ENCODE measurements at regions not wholly inside any gene's neighbourhood (a gene's known extent, or its start where the extent isn't known, plus 50 kb on each side); places are given as distances from the start of the nearest gene placed in this dataset.

DNA sequence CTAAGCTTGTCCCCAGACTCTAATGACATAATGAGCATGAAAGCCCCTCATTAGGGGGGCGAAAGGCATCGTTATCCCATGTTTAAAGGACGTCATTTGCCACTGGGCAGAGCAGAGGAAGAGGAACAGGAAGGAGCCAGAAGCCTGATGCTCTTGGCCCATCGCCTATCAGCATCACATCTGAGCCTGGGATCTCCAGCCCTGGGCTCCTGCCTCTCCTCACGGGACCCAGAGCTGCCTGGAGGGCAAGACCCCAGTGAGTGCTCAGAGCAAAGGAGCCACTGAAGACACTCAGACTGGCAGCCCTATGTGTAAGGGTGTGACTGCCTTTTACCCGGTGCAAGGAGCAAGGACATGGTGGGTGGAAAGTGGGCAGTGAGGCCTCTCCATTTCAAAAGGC is 115.0 kb upstream of the ZNF507 start:
- no peak for DNase-seq

DNA sequence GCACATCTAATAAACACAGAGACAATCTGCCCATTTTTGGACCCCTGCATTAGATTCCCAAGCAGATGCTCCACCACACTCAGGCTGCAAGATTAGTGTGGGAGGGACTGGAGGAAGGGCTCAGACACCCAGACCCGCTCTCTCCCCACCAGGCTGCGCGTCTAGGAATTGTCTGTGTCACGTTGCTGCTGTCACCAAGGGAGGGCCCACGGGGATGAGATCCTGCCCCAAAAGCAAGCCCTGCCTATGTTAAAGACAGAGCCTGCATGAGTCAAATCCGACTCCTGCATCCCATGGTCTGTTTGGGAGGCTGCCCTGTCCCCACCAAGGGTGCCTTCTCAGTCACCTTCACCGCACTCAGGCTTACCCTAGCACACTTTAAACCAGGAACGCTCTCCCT is 114.4 kb upstream of the ZNF507 start:
- DNase-seq = no peak

DNA sequence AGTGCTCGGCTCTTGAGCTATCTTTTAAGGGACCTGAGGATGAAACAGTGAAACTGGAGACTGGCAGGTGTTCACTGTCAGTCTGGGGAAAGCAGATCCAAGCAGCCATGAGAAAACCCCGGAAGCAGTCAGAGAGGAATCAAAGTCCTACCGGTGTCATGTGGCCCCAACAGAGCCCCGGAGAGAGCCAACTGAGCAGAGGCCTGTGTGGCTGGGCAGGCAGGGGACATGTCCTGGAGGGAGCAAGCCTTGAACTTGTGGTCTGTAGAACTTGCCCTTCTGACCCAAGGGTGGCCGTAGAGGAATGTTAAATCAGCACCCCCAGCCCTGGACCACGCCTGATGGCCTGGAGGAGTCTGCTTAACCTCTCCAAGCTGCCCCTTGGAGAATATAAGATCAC is 113.7 kb upstream of the ZNF507 start:
- no peak for DNase-seq

DNA sequence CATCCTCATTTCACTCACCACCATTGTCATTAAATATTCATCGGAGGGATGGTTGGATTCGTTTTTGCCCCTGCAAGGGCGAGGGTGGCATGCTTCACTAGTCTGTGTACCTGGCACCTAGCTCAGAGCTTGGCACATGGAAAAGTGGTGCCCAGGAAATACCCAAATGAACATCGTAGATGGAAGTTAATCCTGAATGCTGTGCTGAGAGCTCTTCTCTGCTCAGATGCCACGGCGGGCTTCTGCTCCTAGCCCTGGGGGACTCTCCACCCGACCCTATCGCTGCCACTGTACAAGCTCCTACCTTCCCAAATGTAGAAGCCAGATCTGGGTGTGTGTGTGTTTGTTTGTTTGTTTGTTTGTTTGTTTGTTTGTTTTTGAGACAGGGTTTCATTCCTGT is 113.0 kb upstream of the ZNF507 start:
- no peak for DNase-seq

DNA sequence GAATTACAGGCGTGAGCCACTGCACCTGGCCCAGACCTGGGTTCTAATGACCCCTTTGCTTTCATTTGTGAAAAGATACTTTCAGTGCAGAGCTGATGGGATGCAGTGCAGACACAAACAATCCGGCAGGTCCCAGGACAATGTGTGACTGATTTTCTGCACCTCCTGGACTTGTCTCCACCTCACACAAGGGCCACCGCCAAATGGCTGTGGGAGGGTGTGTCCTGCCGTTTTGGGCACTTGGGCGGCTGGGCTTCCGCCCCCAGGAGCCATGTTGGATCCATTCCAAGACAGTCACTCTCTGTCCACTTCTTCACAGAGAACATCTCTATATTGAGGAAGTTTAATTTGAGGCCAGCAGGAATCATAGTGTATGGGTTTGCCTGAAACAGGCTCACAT is 112.3 kb upstream of the ZNF507 start:
- DNase-seq = no peak

DNA sequence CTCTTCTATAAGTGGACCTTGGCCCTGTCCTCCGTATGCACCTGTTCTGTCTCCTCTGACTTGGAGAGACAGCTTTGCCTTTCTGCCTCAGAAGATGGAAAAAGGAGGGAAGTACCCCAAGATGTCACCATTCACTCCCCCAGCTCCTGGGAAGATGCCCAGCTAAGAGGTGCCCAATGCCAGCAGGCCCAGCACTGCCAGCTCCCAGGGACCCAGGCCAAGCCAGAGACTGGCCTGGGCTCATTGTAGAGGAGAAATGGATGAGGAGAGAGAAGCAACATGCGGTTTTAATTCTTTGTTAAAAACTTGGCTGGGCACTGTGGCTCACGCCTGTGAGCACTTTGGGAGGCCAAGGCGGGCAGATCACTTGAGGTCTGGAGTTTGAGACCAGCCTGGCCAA is 111.5 kb upstream of the ZNF507 start:
- DNase-seq = no peak

DNA sequence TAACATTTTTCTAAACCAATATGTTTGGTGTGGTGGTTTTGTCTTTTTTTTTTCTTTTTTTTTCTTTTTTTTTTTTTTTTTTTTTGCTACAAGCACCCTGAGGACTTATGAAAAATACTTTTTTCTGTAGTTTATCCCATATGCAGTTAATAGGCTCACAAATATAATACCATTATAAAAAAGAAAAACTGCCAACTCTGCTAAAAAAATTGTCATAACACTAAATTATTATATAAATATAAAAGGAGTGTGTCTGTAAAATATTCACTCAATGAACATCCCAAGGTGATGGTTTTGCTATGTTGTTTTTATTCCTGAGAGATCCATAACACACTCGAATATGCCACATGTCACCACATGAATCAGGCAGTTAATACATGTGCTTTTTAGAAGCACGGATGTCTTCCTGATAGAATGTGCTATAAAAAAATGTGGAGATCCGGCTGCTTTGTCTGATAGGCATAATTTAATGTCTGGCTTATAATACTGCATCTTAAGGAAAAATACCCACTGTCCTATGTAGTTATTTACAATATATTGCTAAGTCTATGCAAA is 110.7 kb upstream of the ZNF507 start:
- DNase-seq = no peak

DNA sequence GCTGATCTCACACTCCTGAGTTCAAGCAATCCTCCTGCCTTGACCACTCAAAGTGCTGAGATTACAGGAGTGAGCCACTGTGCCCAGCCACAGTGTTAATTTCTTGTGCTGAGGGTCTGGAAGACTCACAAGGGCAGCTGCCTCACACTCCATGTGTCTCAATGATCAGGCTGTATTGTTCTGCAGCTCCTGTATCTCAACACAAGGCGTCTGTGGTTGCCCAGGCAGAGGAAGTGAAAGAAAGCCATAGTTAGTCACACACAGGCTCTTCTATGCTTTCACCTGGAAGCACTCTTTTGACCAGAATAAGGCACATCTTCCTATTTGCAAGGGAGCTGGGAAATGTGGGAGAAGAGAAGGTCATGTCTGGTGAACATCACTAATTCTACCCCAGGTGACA is 107.3 kb upstream of the ZNF507 start:
- no peak for DNase-seq

DNA sequence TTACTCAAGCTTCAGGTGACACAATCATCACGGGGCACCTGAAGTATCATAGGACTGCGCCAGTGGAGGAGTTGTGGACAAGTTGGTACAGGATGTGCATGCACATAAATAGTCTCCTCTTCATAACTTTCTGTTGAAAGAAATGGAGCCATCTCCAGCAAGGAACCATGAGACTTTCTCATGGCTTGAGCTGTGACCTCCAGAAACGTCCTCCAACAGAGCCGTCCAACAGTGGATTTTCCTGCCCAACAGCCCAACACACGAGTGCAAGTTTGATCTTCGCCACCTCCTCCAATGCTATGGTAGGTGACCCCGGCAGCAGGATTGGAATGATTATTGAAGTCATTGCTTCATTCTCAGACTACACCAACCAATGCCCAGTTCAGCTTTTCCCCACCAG is 105.1 kb upstream of the ZNF507 start:
- DNase-seq = no peak

DNA sequence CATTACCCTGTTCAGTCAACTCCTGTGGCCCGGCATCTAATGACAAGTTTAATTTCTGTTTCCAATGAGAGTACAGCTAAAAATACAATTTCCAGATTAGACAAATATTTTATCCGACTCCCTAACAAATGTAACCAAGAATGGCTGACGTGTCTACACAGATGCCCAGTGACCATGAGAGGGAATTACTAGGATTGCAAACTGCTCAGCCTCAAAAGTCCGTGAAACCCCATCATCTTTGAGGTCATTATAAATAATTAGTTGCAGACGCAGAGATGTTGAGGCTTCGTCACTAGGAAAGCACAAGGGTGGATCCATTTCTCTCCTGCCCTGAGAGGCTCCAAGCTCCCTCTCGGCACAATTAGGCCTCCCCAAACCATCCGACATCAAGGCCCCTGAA is 104.1 kb upstream of the ZNF507 start:
- no peak for DNase-seq

DNA sequence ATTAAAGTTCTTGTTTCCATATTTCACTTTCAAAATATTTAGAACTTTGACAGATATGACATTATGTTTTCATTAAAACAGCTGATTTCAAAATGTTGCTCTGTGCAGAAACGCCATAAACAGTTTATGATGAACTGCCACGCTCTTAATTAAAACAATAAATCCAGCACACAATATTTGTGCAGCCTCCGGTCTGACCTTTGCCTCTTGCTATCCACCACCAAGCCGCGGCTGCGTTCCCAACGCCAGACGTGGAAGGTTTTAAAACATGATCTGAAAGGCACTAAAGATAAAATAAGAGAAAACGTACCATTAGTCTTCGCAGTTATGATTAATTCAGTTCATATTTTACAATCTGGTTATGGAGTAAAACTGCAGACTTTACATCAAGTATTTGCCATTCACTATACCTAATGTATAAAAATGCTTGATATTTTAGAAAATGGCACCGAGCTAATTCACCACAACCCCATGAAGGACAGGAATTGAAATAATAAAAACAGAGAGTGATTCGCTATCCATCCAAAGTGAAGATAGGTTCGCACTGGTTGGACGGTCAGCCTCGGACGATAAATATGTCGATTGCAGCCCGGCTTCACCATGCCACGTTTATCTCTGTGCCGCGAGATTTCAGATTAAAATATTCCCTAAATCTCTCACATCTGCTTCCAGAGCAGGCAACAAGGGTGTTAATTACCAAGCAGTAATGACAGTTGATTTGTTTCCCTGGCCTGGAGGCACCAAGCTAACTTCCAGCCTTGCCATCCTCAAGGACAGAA is 103.3 kb upstream of the ZNF507 start:
- DNase-seq = no peak

DNA sequence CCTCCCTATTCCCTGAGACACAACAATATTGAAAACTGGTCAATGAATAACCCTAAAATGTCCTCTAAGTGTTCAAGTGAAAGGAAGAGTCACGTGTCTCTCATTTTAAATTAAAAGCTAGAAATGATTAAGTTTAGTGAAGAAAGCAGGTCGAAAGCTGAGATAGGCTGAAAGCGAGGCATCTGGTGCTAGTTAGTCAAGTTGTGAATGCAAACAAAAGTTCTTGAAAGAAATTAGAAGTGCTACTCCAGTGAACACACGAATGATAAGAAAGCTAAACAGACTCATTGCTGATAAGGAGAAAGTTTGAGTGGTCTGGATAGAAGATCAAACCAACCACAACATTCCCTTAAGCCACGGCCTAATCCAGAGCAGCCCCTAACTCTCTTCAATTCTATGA is 99.4 kb upstream of the ZNF507 start:
- DNase-seq = no peak

DNA sequence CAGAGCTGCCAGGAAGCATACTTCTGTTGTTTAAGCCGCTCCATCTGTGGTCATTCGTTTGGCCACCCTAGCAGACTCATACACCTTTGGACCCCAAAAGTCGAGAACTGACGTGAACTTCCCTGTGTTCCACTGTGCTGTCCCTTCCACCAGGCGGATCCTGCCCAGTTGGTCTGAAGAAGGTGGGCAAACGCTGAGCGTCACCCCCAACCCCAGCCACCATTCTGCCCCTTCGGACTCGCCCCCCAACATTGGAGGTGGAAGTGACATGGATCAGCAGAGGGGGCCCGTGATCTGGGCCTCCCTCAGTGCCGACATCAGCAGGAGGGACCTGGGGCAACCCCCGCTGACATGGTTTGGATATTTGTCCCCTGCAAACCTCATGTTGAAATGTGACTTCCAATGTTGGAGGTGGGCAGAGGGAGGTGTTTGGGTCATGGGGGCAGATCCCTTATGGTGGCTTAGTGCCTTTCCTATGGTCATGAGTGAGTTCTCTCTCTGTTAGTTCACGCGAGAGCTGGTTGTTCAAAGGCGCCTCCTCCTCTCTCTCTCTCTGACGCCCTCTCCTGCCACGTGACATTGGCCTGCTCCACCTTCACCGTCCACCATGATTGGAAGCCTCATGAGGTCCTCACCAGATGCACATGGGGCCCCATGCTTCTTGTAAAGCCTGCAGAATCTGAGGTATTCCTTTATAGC is 93.6 kb upstream of the ZNF507 start:
- no peak for DNase-seq

DNA sequence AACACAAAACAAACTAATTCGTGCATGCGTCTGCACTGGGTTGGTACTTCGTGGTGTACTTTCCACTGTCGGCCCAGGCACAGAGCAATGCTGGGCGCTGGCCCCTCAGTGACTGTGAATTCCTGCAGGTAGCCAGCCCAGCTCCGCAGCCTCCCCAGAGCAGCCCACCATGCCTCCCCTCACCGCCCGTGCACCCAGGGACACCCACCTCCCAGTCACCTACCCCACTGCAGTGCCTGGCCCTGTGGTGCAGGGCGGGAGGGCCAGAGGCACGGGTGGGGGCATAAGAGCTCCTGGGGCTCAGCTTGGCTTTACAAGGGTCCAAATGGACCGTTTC is 93.1 kb upstream of the ZNF507 start:
- no peak for DNase-seq

DNA sequence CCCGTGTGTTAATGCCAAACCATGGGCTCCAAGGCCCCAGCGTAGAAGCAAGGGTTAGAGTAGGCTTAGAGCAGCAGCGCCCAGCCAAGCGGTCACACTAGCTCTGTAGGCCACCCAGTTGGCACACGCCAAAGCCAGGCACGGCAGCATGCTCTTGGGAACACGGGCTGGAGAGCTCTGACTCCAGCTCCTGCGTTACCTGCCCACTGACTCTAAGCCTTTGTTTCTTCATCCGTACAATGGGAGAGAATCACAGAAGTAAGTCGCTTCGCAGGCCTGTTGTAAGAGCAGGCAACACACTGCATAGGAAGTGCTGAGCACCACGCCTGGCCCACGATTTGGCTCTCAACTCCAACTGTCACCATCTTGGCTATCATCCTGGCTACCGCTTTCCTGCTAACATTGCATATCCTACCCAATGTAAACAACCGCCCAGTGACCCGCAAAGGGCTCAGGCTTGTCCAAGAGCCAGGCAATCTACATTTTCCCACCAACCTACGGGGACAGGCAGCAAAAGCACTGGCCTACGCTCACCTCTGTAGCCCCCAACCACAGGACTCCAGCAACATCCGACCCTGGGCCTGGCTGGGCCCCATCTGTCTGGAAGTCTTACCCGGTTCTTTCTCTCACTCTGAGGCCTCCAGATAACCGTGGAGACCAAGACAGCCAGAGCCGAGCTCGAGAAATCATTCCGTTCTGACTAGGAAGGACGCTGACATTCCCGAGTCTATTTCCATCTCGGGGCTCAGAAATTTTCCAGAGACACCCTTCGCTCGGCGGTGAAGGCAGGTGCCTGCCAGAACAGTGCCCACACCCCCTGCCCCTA is 91.5 kb upstream of the ZNF507 start:
- no peak for DNase-seq

DNA sequence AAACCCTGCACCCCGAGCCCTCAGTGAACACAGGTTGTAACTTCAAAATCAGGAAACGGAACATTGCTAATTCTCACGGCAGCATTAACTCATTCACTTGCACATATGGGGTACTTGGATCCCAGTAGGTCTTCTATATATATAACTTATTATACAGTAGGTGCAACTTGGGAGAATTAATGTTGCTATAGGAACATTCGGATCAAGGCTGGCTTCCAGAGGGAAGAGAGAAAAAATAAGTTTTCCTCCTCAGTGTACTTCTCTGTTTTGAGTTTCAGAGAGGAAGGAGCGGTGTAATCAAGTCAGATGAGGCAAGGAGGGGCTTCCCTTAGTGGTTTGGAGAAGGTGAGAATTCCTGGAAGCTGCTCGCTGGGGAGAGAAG is 90.9 kb upstream of the ZNF507 start:
- DNase-seq = no peak

DNA sequence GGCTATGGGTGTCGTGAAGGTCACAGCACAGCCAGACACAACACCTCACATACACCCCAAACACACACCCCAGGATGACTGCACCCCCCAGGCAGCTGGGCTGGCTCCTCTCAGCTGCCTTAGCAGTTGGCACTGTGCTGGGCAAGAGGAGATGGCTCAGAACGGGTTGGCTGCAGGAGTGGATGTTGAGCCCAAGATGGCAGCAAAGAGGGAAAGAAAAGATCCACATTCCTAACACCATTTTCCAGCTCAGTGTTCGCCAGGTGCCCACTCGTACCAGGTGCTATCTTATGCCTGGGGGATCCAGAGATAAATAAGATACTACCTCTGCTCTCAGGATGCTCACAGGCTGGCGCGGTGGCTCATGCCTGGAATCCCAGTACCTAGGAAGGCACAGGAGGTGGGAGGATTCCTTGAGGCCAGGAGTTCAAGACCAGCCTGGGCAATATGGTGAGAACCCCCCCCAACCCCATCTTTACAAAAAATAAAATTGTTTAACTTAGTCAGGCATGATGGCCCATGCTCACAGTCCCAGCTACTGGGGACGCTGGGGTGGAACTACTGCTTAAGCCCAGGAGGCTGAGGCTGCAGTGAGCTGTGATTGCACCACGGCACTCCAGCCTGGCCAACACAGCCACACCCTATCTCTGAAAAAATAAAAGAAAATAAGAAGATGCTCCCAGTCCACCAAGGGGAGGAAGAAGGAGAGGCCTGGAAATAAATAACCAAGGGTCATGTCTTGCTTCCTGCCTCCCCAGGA is 89.7 kb upstream of the ZNF507 start:
- DNase-seq = no peak

DNA sequence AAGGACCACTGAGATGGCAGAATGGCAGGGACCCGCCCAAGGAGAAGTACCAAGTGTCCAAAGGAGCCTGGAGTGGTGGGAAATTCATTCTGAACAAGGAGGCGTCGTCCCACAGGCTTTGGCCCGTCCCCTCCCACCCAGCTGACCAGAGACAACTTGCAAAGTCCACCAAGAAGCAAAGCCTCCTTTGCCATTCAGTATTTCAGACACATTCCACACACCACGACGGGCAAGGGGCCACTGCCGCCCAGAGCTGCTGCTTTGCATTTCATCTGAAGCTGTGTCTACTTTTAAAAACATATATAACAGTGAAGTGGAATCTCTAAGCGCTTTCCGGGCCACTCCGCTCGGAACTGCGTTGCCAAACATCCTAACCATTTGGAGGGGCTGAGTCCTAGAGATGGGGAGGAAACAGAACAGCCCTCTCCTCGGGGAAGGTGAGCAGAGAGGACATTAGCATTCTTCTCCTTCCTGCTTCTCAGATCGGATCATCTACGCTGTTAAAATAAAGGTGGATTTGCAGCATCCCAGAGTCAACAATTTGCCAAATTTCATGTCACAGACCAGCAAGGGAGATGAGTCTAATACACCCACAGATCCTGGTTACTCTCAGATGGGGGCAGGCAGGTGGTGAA is 89.0 kb upstream of the ZNF507 start:
- no peak for DNase-seq

DNA sequence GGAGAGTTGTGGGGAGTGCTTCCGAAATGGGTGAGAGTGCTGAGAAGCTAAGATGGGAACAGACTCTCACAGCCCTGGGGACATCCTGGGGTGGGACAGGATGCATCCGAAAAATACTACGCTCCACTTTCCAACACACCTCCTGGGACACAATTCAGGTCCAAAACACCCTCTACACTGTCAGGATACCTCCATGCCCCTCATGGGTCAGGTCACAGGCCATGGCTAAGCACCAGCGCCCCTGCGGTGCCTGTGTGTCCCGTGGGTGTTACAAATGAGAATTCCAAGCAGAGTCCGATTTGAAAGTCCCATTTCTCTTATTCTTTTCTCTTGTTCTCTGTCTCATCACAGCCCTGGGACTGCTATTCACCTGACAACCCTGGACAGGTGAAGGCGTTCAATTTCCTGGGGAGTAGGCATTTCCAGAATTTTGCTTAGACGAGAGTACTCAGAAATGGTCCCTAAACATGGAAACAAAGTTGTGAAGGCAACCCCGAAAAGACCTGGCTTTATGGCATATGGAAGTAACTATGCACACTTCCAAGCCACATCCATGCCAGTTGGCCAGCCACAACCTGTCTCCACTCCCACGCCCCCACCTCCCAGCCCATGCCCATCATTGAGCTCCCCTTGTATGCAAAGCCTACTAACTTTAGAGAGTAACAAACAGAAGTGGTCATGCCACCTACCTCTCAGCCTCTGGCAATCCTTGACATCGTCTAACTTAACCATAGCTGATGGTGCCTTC is 87.9 kb upstream of the ZNF507 start:
- DNase-seq = no peak

DNA sequence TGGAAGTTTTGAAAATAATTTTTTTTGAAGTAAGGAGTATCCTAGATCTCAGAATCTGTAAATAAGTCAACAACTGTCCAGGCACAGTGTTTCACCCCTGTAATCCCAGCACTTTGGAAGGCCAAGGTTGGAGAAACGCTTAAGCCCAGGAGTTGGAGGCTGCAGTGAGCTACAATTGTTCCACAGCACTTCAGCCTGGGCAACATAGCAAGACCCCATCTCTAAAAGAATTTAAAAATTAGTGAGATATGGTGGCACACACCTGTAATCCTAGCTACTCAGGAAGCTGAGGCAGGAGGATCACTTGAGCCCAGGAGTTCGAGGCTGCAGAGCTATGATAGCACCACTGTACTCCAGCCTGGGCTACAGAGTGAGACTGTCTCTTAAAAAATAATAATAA is 87.2 kb upstream of the ZNF507 start:
- DNase-seq = no peak

DNA sequence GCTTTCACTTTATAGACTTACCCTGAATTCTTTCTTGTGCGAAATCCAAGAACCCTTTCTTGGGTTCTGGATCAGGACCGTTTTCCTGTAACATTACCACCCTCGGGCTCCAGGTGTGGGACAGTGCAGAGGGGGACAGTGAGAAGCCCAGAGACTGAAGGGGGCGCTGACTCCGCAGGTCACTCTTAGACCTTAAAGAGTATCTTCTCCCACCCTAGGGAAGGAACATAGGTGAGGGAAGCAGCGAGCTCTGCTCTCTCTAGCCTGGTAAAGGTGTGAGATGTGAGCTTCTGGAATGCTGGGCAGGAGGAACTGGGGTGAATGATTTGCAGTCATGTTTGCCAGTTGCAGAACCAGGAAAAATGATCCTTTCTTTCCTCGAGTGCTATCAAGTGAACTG is 80.8 kb upstream of the ZNF507 start:
- DNase-seq = no peak

DNA sequence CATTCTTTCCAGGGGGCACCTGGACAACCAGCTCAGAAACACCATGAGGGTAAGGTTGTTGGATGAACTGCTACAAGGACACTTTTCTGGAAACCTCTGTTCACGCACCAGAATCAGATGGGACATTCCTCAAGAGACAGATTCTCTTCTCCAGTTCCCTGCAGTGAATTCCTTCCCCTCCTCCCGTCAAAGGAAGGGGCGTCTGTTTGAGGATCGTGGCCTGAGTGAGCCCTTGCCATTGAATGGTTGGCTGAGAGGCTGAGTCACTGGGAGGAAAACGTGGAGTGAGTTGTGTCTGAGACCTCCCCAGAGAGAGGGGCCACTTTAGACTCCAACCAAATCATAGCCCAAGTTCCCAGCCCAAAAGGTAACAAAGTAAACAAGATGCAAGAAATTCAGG is 79.4 kb upstream of the ZNF507 start:
- no peak for DNase-seq
